ENCODE measurements at regions not wholly inside any gene's neighbourhood (a gene's known extent, or its start where the extent isn't known, plus 50 kb on each side); places are given as distances from the start of the nearest gene placed in this dataset.

- no peak for DNase-seq (ENCODE audit: low read depth in 3 of 3)
These were observed 357.7 kb upstream of the TSHZ3 start for GRCh38 chr19:31706691-31707620.

GRCh38 chr19:31708520-31708919 lies 359.3 kb upstream of the TSHZ3 start:
- no peak for DNase-seq (ENCODE audit: low read depth in 3 of 3)

- no peak for DNase-seq (ENCODE audit: low read depth in 3 of 3)
These were observed 360.2 kb upstream of the TSHZ3 start for GRCh38 chr19:31709476-31709875.

- DNase-seq (ENCODE audit: low read depth in 3 of 3) = no peak
These were observed 366.2 kb upstream of the TSHZ3 start for GRCh38 chr19:31715249-31715945.

- DNase-seq (ENCODE audit: low read depth in 3 of 3) = no peak
These were observed 367.6 kb upstream of the TSHZ3 start for GRCh38 chr19:31716826-31717225.

GRCh38 chr19:31717269-31717923 lies 368.2 kb upstream of the TSHZ3 start:
- DNase-seq (ENCODE audit: low read depth in 3 of 3) = no peak

GRCh38 chr19:31718032-31718431 lies 368.8 kb upstream of the TSHZ3 start:
- DNase-seq (ENCODE audit: low read depth in 3 of 3) = no peak

- DNase-seq (ENCODE audit: low read depth in 3 of 3) = no peak
These were observed 369.7 kb upstream of the TSHZ3 start for GRCh38 chr19:31718898-31719297.

- DNase-seq (ENCODE audit: low read depth in 3 of 3) = no peak
These were observed 373.9 kb upstream of the TSHZ3 start for GRCh38 chr19:31723101-31723500.

GRCh38 chr19:31725051-31725450 lies 375.8 kb upstream of the TSHZ3 start:
- DNase-seq (ENCODE audit: low read depth in 3 of 3) = no peak

GRCh38 chr19:31727536-31727935 lies 378.3 kb upstream of the TSHZ3 start:
- DNase-seq (ENCODE audit: low read depth in 3 of 3) = no peak

GRCh38 chr19:31730270-31730669 lies 381.0 kb upstream of the TSHZ3 start:
- DNase-seq (ENCODE audit: low read depth in 3 of 3) = no peak

- no peak for DNase-seq (ENCODE audit: low read depth in 3 of 3)
These were observed 384.4 kb upstream of the TSHZ3 start for GRCh38 chr19:31733591-31733990.

GRCh38 chr19:31742249-31742648 lies 393.0 kb upstream of the TSHZ3 start:
- no peak for DNase-seq (ENCODE audit: low read depth in 3 of 3)

- no peak for DNase-seq (ENCODE audit: low read depth in 3 of 3)
These were observed 396.5 kb upstream of the TSHZ3 start for GRCh38 chr19:31745731-31746130.

GRCh38 chr19:31749231-31749630 lies 400.0 kb upstream of the TSHZ3 start:
- DNase-seq (ENCODE audit: low read depth in 3 of 3) = no peak

GRCh38 chr19:31759359-31759758 lies 410.1 kb upstream of the TSHZ3 start:
- no peak for DNase-seq (ENCODE audit: low read depth in 3 of 3)

GRCh38 chr19:31761281-31761913 lies 412.2 kb upstream of the TSHZ3 start:
- no peak for DNase-seq (ENCODE audit: low read depth in 3 of 3)

- no peak for DNase-seq (ENCODE audit: low read depth in 3 of 3)
These were observed 421.0 kb upstream of the TSHZ3 start for GRCh38 chr19:31770223-31770622.

- no peak for DNase-seq (ENCODE audit: low read depth in 3 of 3)
These were observed 423.7 kb upstream of the TSHZ3 start for GRCh38 chr19:31772915-31773314.

- DNase-seq (ENCODE audit: low read depth in 3 of 3) = no peak
These were observed 432.3 kb upstream of the TSHZ3 start for GRCh38 chr19:31781542-31781941.

- DNase-seq (ENCODE audit: low read depth in 3 of 3) = no peak
These were observed 434.4 kb upstream of the TSHZ3 start for GRCh38 chr19:31783592-31783991.
